ENCODE measurements at regions not wholly inside any gene's neighbourhood (a gene's known extent, or its start where the extent isn't known, plus 50 kb on each side); places are given as distances from the start of the nearest gene placed in this dataset.

DNA sequence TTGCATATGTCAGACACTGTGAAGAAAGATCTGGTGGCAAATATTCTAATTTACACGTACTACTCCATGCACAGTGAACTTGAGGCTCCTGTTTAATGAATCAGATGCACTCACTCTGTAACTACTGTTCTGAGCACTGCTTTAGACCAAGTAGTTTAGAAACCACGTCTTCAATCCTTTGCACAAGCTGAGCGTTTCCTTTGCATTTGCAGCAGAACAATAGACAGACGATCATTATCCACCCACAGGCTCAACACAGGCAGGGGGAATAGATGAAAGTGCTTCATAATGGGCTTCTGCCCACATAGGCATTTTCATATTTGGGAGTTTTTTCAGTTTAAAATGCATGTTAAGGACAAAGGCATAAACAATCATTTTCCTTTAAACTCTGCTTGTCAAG lies 423.3 kb upstream of the ADAMTS16 start:
- DNase-seq (ENCODE audit: low spot score): no peak

DNA sequence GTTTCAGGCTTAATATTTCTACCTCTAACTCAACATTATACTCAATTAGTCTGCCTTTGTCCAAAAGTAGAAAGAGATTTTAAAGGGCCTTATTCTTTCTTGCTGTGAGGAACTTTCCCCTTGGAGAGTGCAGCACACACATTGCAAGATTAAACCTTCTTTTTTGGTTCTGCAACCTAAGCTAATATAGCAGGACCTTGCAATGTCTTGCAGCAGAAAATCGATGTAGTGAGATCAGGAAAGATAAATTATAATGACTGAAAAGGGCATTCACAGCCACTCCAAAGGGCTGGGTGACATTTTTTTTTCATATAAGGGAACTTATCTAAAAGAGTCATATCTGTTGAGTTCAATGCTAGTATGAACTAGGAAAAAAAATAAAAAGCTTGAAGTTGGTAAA lies 422.7 kb upstream of the ADAMTS16 start:
- no peak for DNase-seq (ENCODE audit: low spot score)

DNA sequence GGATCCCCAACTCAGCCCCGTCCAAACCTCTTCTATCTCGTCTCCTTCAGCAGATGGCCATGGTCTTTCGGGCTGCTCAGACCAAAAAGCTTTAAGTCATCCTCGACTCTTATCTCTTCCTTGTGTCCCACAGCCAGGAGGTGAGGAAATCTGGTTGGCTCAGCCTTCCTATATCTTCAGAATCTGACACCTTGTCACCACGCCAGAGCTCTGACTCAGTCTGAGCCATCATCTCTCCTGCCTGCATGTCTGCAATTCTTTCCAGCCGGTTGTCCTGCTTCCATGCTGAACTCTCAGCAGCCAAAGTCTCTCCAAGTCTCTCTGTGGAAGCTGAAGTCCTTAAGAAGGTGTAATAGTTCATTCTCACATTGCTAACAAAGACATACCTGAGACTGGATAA lies 419.3 kb upstream of the ADAMTS16 start:
- DNase-seq (ENCODE audit: low spot score): peak; percentile 69

DNA sequence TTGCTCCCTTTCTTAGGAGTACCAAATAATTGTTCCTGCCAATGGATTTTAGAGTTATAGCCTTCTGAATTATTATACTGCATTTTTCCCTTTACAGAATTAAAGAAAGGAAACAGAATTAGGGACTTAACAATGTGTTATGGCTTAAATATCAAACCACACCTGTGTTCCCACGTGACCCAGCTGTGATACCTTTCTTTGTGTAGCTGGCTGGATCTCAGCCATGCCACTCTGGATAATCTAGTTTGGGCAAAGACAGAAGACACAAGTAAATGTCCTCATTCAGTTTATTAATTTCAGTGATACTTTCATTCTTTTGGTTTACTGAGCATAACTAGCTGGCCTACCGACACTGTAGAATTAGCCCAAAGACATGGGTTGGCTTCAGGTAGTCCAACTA lies 417.2 kb upstream of the ADAMTS16 start:
- no peak for DNase-seq (ENCODE audit: low spot score)

DNA sequence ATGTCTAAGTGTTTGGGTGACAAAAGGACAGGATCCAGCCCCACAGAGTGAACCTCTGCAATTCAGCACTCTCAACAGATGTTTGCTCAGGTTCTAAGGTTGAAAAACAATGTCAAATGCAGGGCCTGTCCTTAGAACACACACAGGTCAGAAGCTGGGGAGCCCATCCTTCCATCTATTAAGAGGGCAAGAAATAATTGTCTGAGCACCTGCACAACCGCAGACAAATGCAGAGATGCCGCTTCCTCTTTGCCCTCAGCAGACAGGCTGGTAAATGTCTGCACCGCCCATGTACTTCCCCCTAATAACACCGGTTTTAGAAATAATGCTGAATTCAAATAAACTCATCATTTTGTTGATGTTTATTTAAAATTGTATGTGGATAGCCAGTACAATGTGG lies 414.5 kb upstream of the ADAMTS16 start:
- DNase-seq (ENCODE audit: low spot score): no peak

DNA sequence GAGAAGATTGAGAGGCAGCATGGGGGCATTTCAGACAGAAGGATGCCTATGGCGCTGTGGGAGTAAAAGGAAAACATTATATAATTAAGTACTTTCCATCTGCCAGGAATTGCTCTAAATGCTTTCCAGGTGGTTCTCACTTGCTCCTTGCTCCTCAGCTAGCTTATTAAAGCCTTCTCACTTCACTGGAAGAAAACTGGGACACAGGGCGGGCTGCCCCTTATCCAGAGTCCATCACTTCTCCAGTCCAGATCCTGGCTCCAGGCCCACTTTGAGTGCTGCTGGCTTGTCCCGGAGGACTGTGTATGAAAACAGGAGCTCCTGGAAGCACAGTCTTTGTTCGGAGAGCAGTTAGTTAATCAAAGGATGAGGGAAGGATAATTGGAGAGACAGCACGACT lies 409.9 kb upstream of the ADAMTS16 start:
- DNase-seq (ENCODE audit: low spot score): no peak

DNA sequence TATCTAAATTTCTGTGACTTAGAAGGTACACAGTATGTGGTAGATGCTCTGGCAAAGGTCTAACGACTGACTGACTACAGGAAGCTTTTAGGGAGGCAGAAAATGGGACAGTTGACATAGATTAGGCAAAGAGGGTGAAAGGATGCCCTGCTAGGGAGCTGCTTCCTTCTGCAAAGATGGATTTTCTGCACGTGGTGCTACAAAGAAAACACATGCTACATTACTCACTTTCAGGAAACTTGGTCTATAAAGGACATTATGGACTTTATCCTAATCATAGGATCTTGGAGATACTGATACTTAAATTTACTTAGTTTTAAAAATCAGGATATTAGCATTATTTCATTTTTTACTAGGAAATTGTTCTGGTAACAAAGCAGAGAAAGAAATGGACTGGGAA lies 405.8 kb upstream of the ADAMTS16 start:
- DNase-seq (ENCODE audit: low spot score): no peak

DNA sequence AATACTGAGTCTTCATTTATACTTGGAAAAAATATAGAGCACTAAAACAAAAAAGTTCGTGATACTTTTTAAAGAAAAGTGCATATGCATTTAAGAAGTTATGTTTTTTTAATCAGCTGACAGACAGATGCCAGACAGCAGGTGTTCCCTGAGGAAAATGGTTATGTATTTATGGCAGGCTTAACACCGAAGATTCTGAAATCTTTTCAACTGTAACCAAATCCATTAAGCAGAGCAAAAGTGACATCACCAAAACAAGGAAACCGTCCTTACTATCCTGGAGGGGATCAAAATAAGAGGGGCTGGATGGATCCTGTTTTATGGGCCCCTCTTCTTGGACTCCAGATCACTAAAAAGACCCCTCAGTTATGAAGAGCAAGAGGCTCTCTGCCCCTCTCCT lies 404.9 kb upstream of the ADAMTS16 start:
- DNase-seq (ENCODE audit: low spot score): no peak

DNA sequence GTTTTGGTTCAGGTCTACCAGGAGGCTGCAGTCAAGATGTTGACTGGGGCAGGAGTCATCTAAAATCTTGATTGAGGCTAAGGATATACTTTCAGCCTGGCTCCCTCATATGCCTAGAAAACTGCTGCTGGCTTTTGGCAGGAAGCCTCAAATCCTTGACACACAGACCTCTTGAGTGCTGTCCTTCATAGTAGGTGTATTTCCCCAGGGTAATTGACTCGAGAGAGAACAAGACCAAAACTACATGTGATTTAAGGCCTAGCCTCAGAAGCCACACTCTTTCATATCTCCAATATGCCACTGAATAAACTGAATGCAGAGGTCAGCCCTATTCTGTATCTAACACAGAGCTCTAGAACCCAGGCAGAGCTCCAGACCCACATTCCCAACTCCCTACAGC lies 402.3 kb upstream of the ADAMTS16 start:
- no peak for DNase-seq (ENCODE audit: low spot score)

DNA sequence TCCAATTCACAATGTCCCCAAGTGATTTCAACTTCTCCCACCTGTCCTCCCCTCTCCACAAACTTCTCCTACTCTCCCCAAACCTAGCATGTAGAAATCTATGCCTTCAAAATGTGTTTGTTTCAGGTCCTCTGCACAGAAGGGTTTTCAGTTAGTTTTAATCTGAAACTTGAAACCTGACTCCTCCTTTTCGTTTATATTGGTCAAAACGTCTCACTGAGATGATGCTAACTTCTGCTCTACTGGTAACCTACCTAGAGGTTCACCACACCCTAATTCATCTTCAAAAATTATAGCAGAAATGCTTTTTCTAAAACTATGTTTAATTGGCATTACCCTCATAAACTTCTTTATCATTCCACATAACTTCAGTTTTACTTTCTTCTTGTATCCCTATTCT lies 401.8 kb upstream of the ADAMTS16 start:
- DNase-seq (ENCODE audit: low spot score): no peak

DNA sequence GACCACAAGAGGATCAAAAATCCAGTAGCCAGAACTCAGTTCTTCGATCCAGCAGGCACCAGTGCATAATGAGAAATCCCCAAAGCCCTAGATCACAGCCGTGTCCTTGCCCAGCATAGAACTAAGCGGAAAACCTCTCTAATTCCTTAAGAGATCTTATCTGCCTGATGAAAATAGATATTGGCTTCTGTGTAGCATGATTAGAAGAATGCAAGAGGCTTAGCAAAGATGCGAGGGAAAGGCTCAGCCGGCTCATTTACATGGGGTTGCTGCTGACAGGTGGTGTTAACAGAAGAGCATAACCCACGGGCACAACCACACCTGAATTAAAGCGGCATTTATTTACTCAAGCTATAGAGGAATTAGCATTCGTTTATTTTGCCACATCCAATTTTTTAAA lies 400.0 kb upstream of the ADAMTS16 start:
- no peak for DNase-seq (ENCODE audit: low spot score)

DNA sequence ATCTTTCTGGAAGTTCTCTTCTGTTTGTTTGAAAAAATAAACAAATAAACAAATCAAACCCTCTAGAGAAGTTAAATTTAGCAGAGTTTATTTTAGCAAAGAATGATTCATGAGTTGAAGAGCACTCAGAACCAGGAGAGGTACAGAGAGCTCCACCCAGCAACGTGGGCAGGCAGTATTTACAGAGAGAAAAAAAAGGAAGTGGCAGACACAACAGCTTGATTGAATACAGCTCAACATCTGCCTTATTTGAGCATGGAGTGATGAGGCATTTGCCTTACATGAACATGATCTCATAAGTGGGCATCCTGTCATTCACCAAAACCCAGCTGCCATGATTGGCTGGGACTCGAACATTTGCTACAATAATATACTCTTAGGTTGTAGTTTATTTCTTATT lies 381.6 kb upstream of the ADAMTS16 start:
- no peak for DNase-seq (ENCODE audit: low spot score)

DNA sequence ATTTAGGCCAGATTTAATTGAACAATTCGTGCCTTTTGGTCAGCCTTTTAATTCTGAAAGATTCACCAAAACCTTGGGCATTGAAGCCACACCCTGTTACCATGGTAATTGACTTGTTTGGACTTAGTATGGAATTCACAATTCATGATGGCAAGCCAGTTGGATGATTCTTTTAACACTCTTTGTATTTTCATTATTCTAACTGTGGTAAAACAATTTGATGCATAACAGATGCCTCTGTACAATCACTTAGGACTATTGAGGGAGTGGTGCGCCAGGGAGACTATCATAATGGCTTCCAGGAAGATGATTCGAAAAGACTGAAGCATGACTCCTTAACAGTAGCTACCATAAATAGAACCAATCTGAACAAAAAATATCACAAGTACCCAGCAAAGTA lies 381.1 kb upstream of the ADAMTS16 start:
- DNase-seq (ENCODE audit: low spot score): no peak

DNA sequence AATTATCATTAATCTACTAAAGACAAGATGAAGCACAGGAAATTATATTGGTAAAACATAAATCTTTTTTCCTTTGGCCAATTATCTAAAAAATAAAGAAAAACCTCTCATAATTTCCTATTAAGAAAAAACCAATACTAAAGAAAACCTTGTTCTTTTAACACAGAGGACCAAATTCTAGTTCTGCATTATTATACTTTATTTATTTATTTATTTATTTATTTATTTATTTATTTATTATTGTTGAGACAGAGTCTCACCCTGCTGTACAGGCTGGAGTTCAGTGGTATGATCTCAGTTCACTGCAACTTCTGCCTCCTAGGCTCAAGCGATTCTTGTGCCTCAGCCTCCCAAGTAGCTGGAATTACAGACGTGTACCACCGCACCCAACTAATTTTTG lies 377.8 kb upstream of the ADAMTS16 start:
- DNase-seq (ENCODE audit: low spot score): no peak

DNA sequence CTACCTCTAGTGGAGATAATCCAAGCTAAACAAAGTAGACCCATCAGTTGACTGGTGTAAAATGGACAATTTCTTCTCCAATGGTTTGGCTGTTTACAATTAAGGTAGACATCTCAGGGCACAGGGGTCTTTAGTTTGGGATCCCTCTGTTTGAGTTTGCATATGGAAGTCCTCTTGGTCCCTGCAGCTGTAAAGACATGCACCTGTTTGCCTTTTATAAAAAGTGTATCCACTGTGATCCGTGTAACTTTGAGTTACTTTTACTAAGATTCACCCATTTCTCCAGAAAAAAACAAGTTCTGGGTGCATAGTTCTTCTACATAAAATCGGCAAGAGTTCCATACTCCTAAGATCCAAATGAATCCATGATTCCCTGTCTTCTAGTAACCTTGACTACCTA lies 374.7 kb upstream of the ADAMTS16 start:
- DNase-seq (ENCODE audit: low spot score): no peak

DNA sequence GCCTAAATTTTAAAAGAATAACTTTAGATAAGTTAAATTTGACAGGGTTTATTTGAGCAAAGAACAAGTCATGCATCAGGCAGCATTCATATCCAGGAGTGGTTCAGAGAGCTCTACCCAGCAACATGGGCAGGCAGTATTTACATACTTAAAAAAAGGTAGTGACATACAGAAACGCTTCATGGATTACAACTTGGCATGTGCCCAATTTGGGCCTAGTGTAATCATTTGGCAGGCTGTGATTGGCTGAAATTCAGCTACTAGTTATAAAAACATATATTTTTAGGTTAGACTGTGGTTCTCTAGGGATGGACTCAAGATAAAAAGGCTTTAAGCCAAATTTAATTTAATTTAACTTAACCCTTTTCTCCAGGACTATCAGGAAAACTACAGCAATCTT lies 374.0 kb upstream of the ADAMTS16 start:
- no peak for DNase-seq (ENCODE audit: low spot score)

DNA sequence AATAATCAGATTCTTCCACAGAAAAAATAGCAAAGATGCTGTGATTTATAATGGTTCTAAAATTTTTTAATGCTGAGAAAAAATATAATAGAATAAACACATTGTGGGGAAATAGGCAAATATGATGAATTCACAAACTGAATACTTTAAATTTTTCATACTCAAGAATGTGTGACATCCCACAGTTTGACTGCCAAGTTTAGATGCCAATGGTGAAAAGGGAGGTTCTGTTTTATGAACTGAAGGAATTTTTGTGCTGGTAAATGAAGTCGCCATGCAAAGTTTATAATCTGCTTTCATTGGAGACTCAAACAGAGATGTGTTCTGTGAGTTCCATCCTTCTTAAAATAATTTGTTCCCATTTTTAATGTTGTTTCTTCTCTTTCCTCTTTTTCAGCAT lies 367.5 kb upstream of the ADAMTS16 start:
- DNase-seq (ENCODE audit: low spot score): no peak

DNA sequence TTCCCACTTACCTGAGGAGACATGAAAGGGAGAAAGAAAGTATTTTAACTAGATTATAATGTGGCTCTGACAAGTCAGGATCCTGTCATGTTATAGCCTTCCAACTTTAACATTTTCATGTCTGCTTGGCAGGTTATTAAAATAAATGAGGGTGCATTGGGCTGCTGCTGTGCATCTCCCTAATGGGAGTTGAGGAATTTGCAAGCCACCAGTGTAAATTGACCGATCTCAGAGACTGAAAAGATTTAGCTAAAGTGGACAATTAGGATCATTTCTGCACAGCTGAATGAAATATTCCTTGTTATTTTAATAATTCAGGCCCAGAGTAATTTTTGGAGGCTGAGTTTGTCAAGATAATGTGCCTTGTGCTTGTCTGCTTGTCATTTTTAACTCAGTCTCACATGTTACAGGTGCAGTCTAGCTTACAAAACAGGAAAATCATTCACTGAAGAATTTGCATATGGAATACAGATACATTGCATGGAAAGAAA lies 366.3 kb upstream of the ADAMTS16 start:
- no peak for DNase-seq (ENCODE audit: low spot score)

DNA sequence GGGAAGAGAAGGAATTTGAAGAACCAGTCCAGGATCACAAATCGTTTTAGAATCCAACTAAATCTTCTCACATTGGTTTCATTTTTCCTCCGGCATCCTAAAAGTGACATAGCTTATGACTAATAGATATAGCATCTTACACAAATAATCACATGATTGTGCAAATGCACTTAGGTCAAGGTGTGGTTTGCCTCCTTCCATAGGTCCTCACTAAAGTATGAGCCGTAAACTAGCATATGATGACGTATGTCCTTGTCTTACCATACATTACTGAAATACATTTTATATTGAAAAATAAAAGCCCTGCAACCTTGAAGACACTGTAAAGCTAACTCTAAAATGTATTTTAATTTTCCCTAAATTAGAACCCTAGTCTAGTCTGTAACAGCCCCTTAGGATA lies 362.7 kb upstream of the ADAMTS16 start:
- no peak for DNase-seq (ENCODE audit: low spot score)

DNA sequence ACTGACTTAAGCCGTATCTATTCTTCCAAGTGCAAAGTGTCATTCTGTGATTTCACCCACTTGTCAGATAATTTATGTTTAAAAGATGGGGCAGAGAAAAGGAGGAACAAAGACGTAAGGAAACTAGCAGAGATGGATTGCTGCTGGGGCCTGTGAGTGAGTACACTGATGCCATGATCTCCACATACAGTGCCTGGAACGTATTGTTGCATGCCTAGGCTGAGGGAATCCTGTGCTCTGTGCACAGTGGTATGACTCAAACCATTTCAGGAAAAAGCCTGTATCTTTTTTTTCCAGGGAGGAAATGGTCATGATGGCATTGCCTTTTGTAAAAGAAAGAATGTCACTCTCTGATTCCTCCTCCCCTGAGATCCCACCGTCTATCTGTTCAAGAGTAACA lies 359.5 kb upstream of the ADAMTS16 start:
- no peak for DNase-seq (ENCODE audit: low spot score)

DNA sequence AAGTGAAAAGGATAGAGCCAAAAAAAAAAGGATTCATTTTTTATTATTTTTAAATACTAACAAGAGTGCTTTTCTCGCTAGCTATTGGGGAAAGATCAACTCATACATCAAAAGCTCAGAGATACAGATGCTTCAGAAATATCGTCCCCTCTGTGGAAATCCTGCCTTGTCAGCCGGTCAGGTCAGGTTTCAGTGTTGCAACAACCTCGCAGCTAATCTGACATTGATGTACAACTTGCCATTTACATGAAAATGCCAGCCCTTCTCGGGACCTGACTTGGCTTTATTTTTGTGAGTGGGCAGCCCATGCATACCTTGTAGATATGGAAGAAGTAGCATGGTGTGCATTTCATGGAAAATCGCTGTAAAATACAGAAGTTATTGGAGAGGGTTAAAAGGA lies 358.8 kb upstream of the ADAMTS16 start:
- DNase-seq (ENCODE audit: low spot score): no peak

DNA sequence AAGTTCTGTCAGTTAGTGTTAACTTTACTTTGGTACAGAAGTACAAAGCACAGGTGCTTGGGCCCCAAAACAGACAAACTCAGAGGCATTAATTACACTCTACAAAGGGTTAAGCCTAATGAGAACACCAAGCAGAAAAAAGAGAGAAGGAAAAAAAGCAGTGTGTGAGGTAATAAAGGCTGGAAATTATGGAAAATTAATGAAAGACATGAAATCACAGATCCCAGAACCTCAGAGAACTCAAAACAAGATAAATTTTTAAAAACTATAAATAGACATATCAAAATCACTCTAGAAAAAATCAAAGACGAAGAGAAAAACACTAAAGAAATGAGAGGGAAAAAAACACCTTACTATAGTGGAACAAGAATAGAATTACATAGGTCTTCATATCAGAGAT lies 354.2 kb upstream of the ADAMTS16 start:
- no peak for DNase-seq (ENCODE audit: low spot score)

DNA sequence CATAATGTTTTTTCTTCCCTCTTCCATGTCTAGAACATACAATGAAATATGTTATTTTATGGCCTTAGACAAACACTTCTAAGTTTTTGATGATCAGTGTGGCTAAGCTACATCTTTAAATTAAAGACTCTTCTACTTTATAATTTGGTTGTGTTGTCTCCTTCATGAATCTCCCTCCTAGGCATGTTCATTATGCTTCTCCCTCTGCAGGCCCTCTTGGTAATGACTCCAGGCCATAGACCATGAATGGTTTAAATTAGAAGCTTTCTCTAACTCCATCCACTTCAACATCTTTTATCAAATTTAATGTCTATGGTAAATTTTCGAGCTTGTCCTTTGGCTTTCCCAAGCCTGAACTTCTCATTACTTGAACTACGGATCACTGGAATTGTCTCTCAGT lies 342.7 kb upstream of the ADAMTS16 start:
- no peak for DNase-seq (ENCODE audit: low spot score)

DNA sequence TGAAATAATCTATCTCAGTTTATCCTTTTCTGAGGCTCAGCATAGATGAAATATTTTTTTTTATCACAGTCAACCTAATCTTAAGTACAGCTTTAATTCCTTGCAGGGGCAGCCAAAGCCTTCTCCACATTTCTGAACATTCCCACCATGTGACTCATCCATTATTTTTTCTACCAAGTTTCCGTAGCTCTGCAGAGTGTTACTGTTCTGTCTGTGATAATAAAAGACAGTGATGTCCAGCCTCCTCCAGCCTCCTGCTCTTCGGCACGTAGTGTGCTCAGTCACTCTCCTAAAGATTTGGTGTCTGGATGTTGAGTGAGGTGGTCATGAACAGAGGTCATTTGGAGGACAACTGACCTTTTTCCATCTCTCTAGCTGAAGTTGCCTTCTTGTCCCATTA lies 338.1 kb upstream of the ADAMTS16 start:
- peak; percentile 4 for DNase-seq (ENCODE audit: low spot score)

All from A172 (cell line).